ENCODE measurements at regions not wholly inside any gene's neighbourhood (a gene's known extent, or its start where the extent isn't known, plus 50 kb on each side); places are given as distances from the start of the nearest gene placed in this dataset.
A peak's percentile ranks its signal among the peaks of the same experiment; 100 is the strongest.

DNA sequence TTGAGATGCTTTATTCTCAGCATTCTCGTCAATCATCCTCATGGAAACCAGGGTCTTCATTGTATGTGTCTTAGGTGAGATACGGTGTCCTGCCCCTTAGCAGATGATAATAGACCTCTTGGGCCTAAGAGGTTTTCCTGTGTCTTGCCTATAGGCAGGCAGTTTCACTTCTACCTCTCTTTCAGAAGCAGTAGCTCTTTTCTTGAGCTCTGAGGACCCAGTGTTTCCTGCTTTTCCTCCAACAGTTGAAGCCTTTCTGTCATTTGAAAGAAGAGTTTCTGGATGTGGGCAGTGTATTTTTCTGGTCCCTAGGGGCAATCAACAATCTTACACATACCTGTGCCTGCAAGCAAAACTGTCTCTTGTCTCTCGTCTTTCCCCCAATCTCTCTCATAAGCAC lies 1550.3 kb upstream of the LRRTM3 start:
- TF ChIP-seq, protein P1, sequence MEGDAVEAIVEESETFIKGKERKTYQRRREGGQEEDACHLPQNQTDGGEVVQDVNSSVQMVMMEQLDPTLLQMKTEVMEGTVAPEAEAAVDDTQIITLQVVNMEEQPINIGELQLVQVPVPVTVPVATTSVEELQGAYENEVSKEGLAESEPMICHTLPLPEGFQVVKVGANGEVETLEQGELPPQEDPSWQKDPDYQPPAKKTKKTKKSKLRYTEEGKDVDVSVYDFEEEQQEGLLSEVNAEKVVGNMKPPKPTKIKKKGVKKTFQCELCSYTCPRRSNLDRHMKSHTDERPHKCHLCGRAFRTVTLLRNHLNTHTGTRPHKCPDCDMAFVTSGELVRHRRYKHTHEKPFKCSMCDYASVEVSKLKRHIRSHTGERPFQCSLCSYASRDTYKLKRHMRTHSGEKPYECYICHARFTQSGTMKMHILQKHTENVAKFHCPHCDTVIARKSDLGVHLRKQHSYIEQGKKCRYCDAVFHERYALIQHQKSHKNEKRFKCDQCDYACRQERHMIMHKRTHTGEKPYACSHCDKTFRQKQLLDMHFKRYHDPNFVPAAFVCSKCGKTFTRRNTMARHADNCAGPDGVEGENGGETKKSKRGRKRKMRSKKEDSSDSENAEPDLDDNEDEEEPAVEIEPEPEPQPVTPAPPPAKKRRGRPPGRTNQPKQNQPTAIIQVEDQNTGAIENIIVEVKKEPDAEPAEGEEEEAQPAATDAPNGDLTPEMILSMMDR (IDR thresholded peaks at IDR 0.05; ENCODE audit: insufficient read depth, low read length, severe bottlenecking): no peak
- DNase-seq (ENCODE audit: low read depth): no peak
- no peak for FAIRE-seq
- H3K27me3 ChIP-seq (ENCODE audit: control insufficient read depth, insufficient read depth, low read length): no peaks in the 10 kb centered on the region
- no peaks in the 10 kb centered on the region for H3K36me3 ChIP-seq (ENCODE audit: control insufficient read depth, insufficient read depth, low read length)
- no peak overlapping the region for H3K4me3 ChIP-seq (ENCODE audit: low read depth, low read length)

DNA sequence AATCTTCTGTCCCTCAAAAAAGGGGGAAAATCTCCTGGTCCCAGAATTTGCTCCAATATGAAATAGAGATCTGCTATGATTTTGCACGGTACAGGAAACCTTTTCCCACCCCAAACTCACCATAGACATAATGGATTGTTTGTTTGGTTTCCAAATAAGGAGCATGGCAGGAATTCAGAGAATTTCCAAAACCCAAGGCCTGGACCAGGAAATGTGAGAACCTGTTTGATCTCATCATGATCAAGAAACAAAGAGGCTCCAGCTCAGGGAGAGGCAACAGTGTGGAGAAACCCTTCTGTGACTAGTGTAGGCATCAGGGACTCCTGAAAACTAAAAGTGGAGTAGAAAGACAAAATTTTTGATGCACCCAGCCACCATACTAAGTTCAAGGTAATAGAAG lies 1548.1 kb upstream of the LRRTM3 start:
- no peaks in the 10 kb centered on the region for H3K36me3 ChIP-seq (ENCODE audit: control insufficient read depth, insufficient read depth, low read length)
- no peaks in the 10 kb centered on the region for H3K27me3 ChIP-seq (ENCODE audit: control insufficient read depth, insufficient read depth, low read length)
- no peak overlapping the region for H3K4me3 ChIP-seq (ENCODE audit: low read depth, low read length)
- DNase-seq (ENCODE audit: low read depth): no peak
- FAIRE-seq: no peak
- TF ChIP-seq, protein P1 (IDR thresholded peaks at IDR 0.05; ENCODE audit: insufficient read depth, low read length, severe bottlenecking): no peak

DNA sequence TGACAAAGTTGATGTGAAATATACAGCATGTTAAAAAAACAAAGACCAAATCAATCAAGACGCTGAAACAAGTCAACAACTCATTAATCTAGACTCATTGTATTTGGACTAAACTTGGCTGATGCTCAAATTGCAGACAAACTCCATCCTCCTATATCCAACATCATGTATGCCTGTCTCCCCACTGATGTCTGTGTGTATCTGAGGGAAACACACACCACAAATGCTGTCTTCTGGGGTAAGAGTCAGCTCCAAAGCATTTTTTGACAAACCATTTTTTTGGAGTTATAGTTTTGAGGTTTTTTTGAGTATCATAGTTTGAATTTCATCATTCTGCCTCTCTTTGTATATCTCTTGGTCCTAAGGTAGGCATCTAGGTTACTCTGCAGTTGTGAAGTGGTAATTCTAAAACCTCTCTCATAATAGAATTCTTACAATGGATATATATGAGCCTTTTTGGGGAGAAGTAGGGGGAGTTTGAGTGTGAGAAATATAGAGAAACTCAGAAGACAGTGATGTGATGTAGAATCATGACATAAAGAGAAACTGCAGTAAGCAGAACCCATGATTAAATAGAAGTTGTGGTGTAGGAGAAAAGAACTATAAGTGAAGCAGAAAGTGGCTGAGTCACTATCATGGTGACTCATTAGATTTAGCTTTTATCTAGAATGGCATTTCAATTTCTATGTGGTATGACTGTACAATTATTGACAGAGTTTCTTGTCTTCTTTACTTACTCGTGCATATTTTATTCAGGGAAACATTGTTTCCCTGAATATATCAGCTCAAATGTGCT lies 1531.1 kb upstream of the LRRTM3 start:
- peak; percentile 72 for DNase-seq (ENCODE audit: low read depth)
- no peaks in the 10 kb centered on the region for H3K27me3 ChIP-seq (ENCODE audit: control insufficient read depth, insufficient read depth, low read length)
- no peak for FAIRE-seq
- TF ChIP-seq, protein P1 (IDR thresholded peaks at IDR 0.05; ENCODE audit: insufficient read depth, low read length, severe bottlenecking): no peak
- H3K4me3 ChIP-seq (ENCODE audit: low read depth, low read length): no peak overlapping the region
- no peaks in the 10 kb centered on the region for H3K36me3 ChIP-seq (ENCODE audit: control insufficient read depth, insufficient read depth, low read length)

DNA sequence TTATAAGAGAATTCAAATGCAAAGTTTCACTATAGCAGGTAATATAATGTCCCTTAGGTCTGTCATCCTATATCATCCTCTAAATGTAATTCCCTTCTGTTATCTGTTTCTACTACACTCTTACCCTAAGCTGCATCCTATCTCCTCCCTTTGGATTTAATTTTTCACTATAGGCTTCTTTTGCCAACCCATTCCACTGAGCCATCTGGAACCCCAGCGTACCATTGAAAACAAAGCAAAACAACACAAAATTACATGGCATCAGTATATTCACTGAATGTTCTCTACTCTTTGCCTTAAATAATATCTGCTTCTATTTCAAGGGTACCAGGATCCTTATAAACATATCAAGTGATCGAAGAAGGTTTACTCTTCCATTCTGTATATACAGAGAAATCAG lies 1530.2 kb upstream of the LRRTM3 start:
- no peaks in the 10 kb centered on the region for H3K36me3 ChIP-seq (ENCODE audit: control insufficient read depth, insufficient read depth, low read length)
- TF ChIP-seq, protein P1 (IDR thresholded peaks at IDR 0.05; ENCODE audit: insufficient read depth, low read length, severe bottlenecking): no peak
- no peak for DNase-seq (ENCODE audit: low read depth)
- FAIRE-seq: no peak
- H3K4me3 ChIP-seq (ENCODE audit: low read depth, low read length): no peak overlapping the region
- H3K27me3 ChIP-seq (ENCODE audit: control insufficient read depth, insufficient read depth, low read length): no peaks in the 10 kb centered on the region

DNA sequence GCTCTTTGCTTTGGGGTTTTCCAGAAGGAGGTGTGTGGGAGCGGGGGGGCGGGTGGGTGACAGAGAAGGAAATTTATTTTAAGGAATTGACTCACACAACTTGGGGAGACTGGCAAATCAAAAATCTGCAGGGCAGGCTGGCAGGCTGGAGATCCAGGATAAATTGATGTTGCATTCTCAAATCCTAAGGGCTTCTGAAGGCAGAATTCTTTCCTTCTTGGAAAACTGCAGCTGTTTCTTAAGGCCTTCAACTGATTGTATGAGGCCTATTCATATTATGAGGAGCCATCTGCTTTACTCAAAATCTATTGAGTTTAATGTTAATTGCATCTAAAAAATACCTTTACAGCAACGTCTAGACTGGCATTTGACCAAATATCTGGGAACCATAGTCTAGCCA lies 1528.8 kb upstream of the LRRTM3 start:
- TF ChIP-seq, protein P1 (IDR thresholded peaks at IDR 0.05; ENCODE audit: insufficient read depth, low read length, severe bottlenecking): no peak
- DNase-seq (ENCODE audit: low read depth): no peak
- FAIRE-seq: no peak
- H3K27me3 ChIP-seq (ENCODE audit: control insufficient read depth, insufficient read depth, low read length): no peaks in the 10 kb centered on the region
- no peak overlapping the region for H3K4me3 ChIP-seq (ENCODE audit: low read depth, low read length)
- H3K36me3 ChIP-seq (ENCODE audit: control insufficient read depth, insufficient read depth, low read length): no peaks in the 10 kb centered on the region

DNA sequence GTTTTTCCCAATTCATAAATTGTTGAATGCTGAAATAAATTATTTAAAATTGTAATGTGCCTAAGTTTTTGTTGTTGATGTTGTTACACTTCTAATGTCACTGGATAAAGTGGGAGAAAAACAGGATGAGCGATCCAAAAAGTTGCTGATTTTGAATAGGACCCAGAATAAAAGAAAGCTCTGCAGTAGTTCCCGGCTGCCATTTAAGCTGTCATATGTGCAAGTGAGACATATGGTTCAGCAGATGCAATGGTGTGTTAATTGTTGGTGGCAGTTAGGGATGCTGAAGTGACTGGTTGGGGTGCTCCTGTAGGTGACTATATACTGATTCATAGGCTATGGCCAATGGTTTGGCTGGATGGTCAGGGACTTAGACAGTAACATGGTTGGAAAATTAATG lies 1517.4 kb upstream of the LRRTM3 start:
- FAIRE-seq: no peak
- no peaks in the 10 kb centered on the region for H3K36me3 ChIP-seq (ENCODE audit: control insufficient read depth, insufficient read depth, low read length)
- no peaks in the 10 kb centered on the region for H3K27me3 ChIP-seq (ENCODE audit: control insufficient read depth, insufficient read depth, low read length)
- DNase-seq (ENCODE audit: low read depth): no peak
- H3K4me3 ChIP-seq (ENCODE audit: low read depth, low read length): no peak overlapping the region
- TF ChIP-seq, protein P1 (IDR thresholded peaks at IDR 0.05; ENCODE audit: insufficient read depth, low read length, severe bottlenecking): no peak

All from bronchial epithelial cell (primary cell).